K562 (cell line): ENCODE measurements at regions not wholly inside any gene's neighbourhood (a gene's known extent, or its start where the extent isn't known, plus 50 kb on each side); places are given as distances from the start of the nearest gene placed in this dataset.

Experiments
- ATAC-seq: fragments of 200-7000 bp; cut with Tn5 transposase; 3 replicates; pipeline ENCODE4 v1.9.1; 2020; ENCODE audit warnings: moderate library complexity
- BruUV-seq: library from RNA; stranded (reverse); fragments of 400-500 nt; replicated peaks from 2 replicates; lab custom pipeline; 2021; lab: Mats Ljungman, UMichigan
- CTCF ChIA-PET: fragments of 300-600 bp; formaldehyde crosslinking; extraction: SDS; loops from one replicate; lab custom pipeline; 2021; ENCODE audit warnings: low intra/inter-chr PET ratio; lab: Yijun Ruan, JAX
- POLR2A ChIA-PET: fragments of 300-600, 350-650 bp; sonication (Branson Sonifier 250); formaldehyde crosslinking; extraction: SDS; loops from one replicate; lab custom pipeline; 2021; ENCODE audit warnings: antibody characterized with exemption, inconsistent platforms; lab: Yijun Ruan, JAX
- DNase-seq, 4 experiments: peaks; one replicate each; pipeline versions ENCODE4 v3.0.0 to v3.0.0-alpha.2; 2011 to 2018; ENCODE audit warnings: low spot score in 3 of 4, mixed read lengths in 3 of 4; ENCODE audit errors: extremely low read depth in 1 of 4
- FAIRE-seq: peaks from 2 replicates; lab custom pipeline; 2011; peaks lifted over from hg19 to GRCh38; lab: Jason Lieb, UNC
- H2AFZ ChIP-seq: 2 replicates; pipeline ENCODE4 v1.6.0; 2011; ENCODE audit warnings: low read depth, low read length, control low read depth, inconsistent platforms
- H3K27ac ChIP-seq: fragments of 200-600 bp; 3 replicates; pipeline ENCODE4 v1.8.0; 2011; ENCODE audit warnings: low read depth, mild to moderate bottlenecking, control low read depth, inconsistent platforms, low read length, moderate library complexity, mixed read lengths; ENCODE audit errors: extremely low read depth
- H3K27me3 ChIP-seq, 2 experiments: fragments of 300-600 bp in 1 of 2; 2 replicates in 1 of 2; 3 replicates in 1 of 2; pipeline versions ENCODE4 v1.6.0 to v1.8.0; 2011; ENCODE audit warnings: inconsistent platforms in 2 of 2, low read length in 2 of 2, mild to moderate bottlenecking in 1 of 2, mixed read lengths in 1 of 2, moderate library complexity in 1 of 2; ENCODE audit not compliant: control insufficient read depth in 2 of 2, insufficient read depth in 2 of 2
- H3K36me3 ChIP-seq: fragments of 300-600 bp; 3 replicates; pipeline ENCODE4 v1.8.0; 2011; ENCODE audit warnings: mild to moderate bottlenecking, low read length, inconsistent platforms; ENCODE audit not compliant: control insufficient read depth, insufficient read depth
- H3K4me1 ChIP-seq, 2 experiments: fragments of 200-600 bp in 1 of 2; replicated peaks in 1 of 2; 2 replicates in 1 of 2; 3 replicates in 1 of 2; pipeline versions ENCODE4 v1.5.1 to v1.8.0; 2011; ENCODE audit warnings: inconsistent platforms in 2 of 2, low read length in 2 of 2, mild to moderate bottlenecking in 1 of 2, mixed read lengths in 1 of 2, moderate library complexity in 1 of 2; ENCODE audit not compliant: control insufficient read depth in 2 of 2, insufficient read depth in 2 of 2
- H3K4me2 ChIP-seq: 2 replicates; pipeline ENCODE4 v1.6.1; 2011; ENCODE audit warnings: low read length, control low read depth, inconsistent platforms, mixed read lengths; ENCODE audit not compliant: insufficient read depth
- H3K4me3 ChIP-seq: fragments of 200-600 bp; sonication (generic), shearing (Covaris generic); 2 replicates; pipeline ENCODE4 v1.5.1; 2016; ENCODE audit warnings: control low read depth, inconsistent platforms
- H3K79me2 ChIP-seq: fragments of 200-600 bp; 3 replicates; pipeline ENCODE4 v1.8.0; 2011; ENCODE audit warnings: low read length, inconsistent platforms; ENCODE audit not compliant: control insufficient read depth, insufficient read depth
- H3K9ac ChIP-seq, 2 experiments: 2 replicates each; pipeline versions ENCODE4 v1.6.0 to v1.6.1; 2011; ENCODE audit warnings: low read depth in 2 of 2, low read length in 2 of 2, control low read depth in 1 of 2, inconsistent platforms in 1 of 2, mild to moderate bottlenecking in 1 of 2, mixed read lengths in 1 of 2; ENCODE audit not compliant: insufficient read depth in 1 of 2
- H3K9me1 ChIP-seq: one replicate; pipeline ENCODE4 v1.6.0; 2011; ENCODE audit warnings: inconsistent platforms, mild to moderate bottlenecking, low read length, moderate library complexity; ENCODE audit not compliant: control insufficient read depth, insufficient read depth
- H3K9me3 ChIP-seq: replicated peaks from 2 replicates; pipeline ENCODE4 v1.5.1; 2011; ENCODE audit warnings: low read depth, low read length, inconsistent platforms; ENCODE audit not compliant: control insufficient read depth, insufficient read depth
- H4K20me1 ChIP-seq: replicated peaks from 2 replicates; pipeline ENCODE4 v1.6.1; 2011; ENCODE audit warnings: low read length, inconsistent platforms, mixed read lengths; ENCODE audit not compliant: control insufficient read depth, insufficient read depth
- MYC ChIP-seq, 2 experiments: fragments of 250-450 bp in 1 of 2; sonication (Bioruptor Pico) in 1 of 2; IDR thresholded peaks; 2 replicates each; pipeline versions ENCODE4 v1.5.1 to v1.6.1; 2012 to 2021; ENCODE audit warnings: low read depth in 2 of 2, borderline replicate concordance in 1 of 2, improper control_type of control experiment in 1 of 2, low read length in 1 of 2, mild to moderate bottlenecking in 1 of 2, moderate library complexity in 1 of 2
- NONO ChIP-seq, 2 experiments: fragments of 200-400 bp in 1 of 2; fragments of 450-650 bp in 1 of 2; formaldehyde crosslinking in 1 of 2; IDR thresholded peaks; 2 replicates each; pipeline ENCODE4 v1.6.1; 2017; ENCODE audit warnings: low read depth in 2 of 2, mild to moderate bottlenecking in 2 of 2, moderate library complexity in 2 of 2, low read length in 1 of 2
- RAD51 ChIP-seq: fragments of 450-650 bp; IDR thresholded peaks from 2 replicates; pipeline ENCODE4 v1.7.1; 2016; ENCODE audit warnings: low read depth, mild to moderate bottlenecking, borderline replicate concordance
- RBFOX2 ChIP-seq: fragments of 200-400 bp; formaldehyde crosslinking; IDR thresholded peaks from 2 replicates; pipeline ENCODE4 v1.6.1; 2017; ENCODE audit warnings: low read depth, mild to moderate bottlenecking, low read length, moderate library complexity
- SAFB2 ChIP-seq: fragments of 200-400 bp; formaldehyde crosslinking; IDR thresholded peaks from 2 replicates; pipeline ENCODE4 v1.6.1; 2018; ENCODE audit warnings: borderline replicate concordance, low read length, low read depth, moderate library complexity; ENCODE audit not compliant: severe bottlenecking
- WGBS: fragments of 100-300 bp; shearing (Covaris generic); methylation state at CpG from one replicate; pipeline ENCODE4 v1.1.6; 2016; ENCODE audit warnings: low coverage, mixed read lengths; ENCODE audit not compliant: insufficient coverage; ENCODE audit errors: missing lambda C conversion rate; 5-methylcytosine and 5-hydroxymethylcytosine counted together
- in situ Hi-C: fragments of 300-500 bp; cut with MboI; formaldehyde crosslinking; loops from 4 replicates; pipeline ENCODE4 v1.15.0; 2018; ENCODE audit warnings: inconsistent platforms, mixed read lengths
- intact Hi-C: fragments of 100-400 bp; cut with micrococcal nuclease; formaldehyde crosslinking; loops from 2 replicates; pipeline ENCODE4 v1.14.2; 2022
- TF ChIP-seq, protein P1 (sequence below): fragments of 450-650 bp; IDR thresholded peaks from 2 replicates; pipeline ENCODE4 v1.6.1; 2016; ENCODE audit warnings: antibody characterized with exemption

DNA sequence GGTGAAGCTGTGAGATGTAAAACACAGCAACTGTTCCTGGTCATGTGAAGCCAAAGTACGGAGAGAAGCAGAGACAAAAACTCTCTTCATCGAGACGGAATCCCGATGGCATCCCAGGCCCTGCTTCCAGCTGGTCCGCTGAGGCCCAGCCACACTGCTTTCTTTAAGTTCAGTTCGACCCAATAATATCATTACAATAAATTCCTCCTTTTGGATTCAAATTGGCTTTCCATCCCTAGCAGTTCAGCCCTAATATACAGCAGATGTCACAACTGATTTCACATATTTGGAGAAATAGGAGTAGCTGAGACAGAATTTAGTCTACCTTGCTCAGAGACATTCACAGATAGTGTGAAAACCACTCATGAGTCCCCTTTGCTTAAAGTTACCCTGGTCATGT is 98.3 kb upstream of the SPRY1 start:
- no peaks in the 10 kb centered on the region for H3K36me3 ChIP-seq
- in situ Hi-C loops (no loop called here), intact Hi-C loops (no loop called here)
- H3K27ac ChIP-seq, result no peak overlapping the region
- H3K27me3 ChIP-seq, result no peaks in the 10 kb centered on the region
- H4K20me1 ChIP-seq, result no peaks in the 10 kb centered on the region
- H3K9me1 ChIP-seq, result no peaks in the 10 kb centered on the region
- H3K4me3 ChIP-seq, result no peak overlapping the region
- no peaks in the 10 kb centered on the region for H3K79me2 ChIP-seq
- WGBS, result 91% methylated on average over 6 of the region's 6 CpGs
- BruUV-seq, result no TSS peak
- ATAC-seq (no peak), DNase-seq (no peak), FAIRE-seq (no peak)
- no peak overlapping the region for H3K4me2 ChIP-seq
- no peaks in the 10 kb centered on the region for H3K4me1 ChIP-seq
- ChIA-PET CTCF (no interaction called here), POLR2A (no interaction called here)
- H3K9me3 ChIP-seq, result no peaks in the 10 kb centered on the region
- no peak for TF ChIP-seq NONO (IDR thresholded peaks at IDR 0.05; ENCODE audit: low read depth in 2 of 2, low read length in 1 of 2)
- TF ChIP-seq SAFB2, result no peak
- TF ChIP-seq, protein P1, sequence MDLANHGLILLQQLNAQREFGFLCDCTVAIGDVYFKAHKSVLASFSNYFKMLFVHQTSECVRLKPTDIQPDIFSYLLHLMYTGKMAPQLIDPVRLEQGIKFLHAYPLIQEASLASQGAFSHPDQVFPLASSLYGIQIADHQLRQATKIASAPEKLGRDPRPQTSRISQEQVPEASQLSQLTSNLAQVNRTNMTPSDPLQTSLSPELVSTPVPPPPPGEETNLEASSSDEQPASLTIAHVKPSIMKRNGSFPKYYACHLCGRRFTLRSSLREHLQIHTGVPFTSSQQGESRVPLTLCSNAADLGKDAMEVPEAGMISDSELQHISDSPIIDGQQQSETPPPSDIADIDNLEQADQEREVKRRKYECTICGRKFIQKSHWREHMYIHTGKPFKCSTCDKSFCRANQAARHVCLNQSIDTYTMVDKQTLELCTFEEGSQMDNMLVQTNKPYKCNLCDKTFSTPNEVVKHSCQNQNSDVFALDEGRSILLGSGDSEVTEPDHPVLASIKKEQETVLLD, result no peak
- no peak for TF ChIP-seq RBFOX2
- no peak for TF ChIP-seq MYC (IDR thresholded peaks at IDR 0.05; ENCODE audit: low read depth, low read length)
- TF ChIP-seq MYC (CRISPR knock-in tag; IDR thresholded peaks at IDR 0.05; ENCODE audit: borderline replicate concordance, low read depth), result no peak
- TF ChIP-seq RAD51, result no peak
- H2AFZ ChIP-seq, result no peak overlapping the region
- no peak overlapping the region for H3K9ac ChIP-seq
